Stomach (tissue), 8 donors: ENCODE measurements at regions not wholly inside any gene's neighbourhood (a gene's known extent, or its start where the extent isn't known, plus 50 kb on each side); places are given as distances from the start of the nearest gene placed in this dataset.
A peak's percentile ranks its signal among the peaks of the same experiment; 100 is the strongest.

Experiments used
- DNase-seq, 2 donors: peaks; one replicate each; pipeline versions ENCODE4 v3.0.0 to v3.0.0-alpha.2; 2013 to 2019
- H3K27ac ChIP-seq, 5 donors: fragments of 200-600 bp in 4 of 5; sonication (generic) in 4 of 5; one replicate each; pipeline ENCODE4 v1.5.1; 2013 to 2019; ENCODE audit warnings: mild to moderate bottlenecking in 1 of 5, moderate library complexity in 1 of 5
- H3K27me3 ChIP-seq, 3 donors: fragments of 200-600 bp; sonication (generic); one replicate each; pipeline ENCODE4 v1.5.1; 2017 to 2019; ENCODE audit warnings: mixed run types in 1 of 3
- H3K36me3 ChIP-seq, 4 donors: fragments of 200-600 bp; sonication (generic); 1 replicate in 3 of 4; 2 replicates in 1 of 4; pipeline ENCODE4 v1.5.1; 2016 to 2019
- H3K4me1 ChIP-seq, 4 donors: fragments of 200-600 bp; sonication (generic); one replicate each; pipeline ENCODE4 v1.5.1; 2016 to 2019
- H3K4me3 ChIP-seq, 4 donors: fragments of 200-600 bp; sonication (generic) in 3 of 4; one replicate each; pipeline ENCODE4 v1.5.1; 2016 to 2019; ENCODE audit warnings: mild to moderate bottlenecking in 1 of 4
- H3K9me3 ChIP-seq, 4 donors: fragments of 200-600 bp; sonication (generic); one replicate each; pipeline ENCODE4 v1.5.1; 2016 to 2019
- CTCF ChIP-seq, 7 experiments: fragments of 450-650 bp in 4 of 7; fragments of 200-600 bp in 3 of 7; sonication (generic) in 3 of 7; IDR thresholded peaks; one replicate each; pipeline ENCODE4 v1.5.1; 2016 to 2019; ENCODE audit warnings: antibody characterized with exemption in 7 of 7, control low read depth in 2 of 7, mild to moderate bottlenecking in 1 of 7
- EP300 ChIP-seq: sonication (generic); formaldehyde crosslinking; IDR thresholded peaks from one replicate; pipeline ENCODE4 v1.6.1; 2017; ENCODE audit warnings: antibody characterized with exemption
- POLR2A ChIP-seq, 4 donors: fragments of 450-650 bp; IDR thresholded peaks; one replicate each; pipeline ENCODE4 v1.6.1; 2016; ENCODE audit warnings: antibody characterized with exemption in 4 of 4, control low read depth in 2 of 4, mild to moderate bottlenecking in 1 of 4, moderate library complexity in 1 of 4
- POLR2AphosphoS5 ChIP-seq, 3 donors: sonication (generic); formaldehyde crosslinking; IDR thresholded peaks; one replicate each; pipeline ENCODE4 v1.6.1; 2016; ENCODE audit warnings: antibody characterized with exemption in 3 of 3
- WGBS, 5 donors: extraction: QIAGEN DNeasy Blood & Tissue Kit in 3 of 5; methylation state at CpG; one replicate each; pipeline versions ENCODE4 v1.1.5 to v1.1.7; 2013 to 2018; 5-methylcytosine and 5-hydroxymethylcytosine counted together
- intact Hi-C: fragments of 100-400 bp; cut with DNase I; formaldehyde crosslinking; loops from one replicate; pipeline ENCODE4 v1.15.1; 2023; ENCODE audit warnings: low total_unique reads
- donor health status: healthy with polysubstance abuse.
- donor health status: Bipolar disorder and iron deficiency.
- donor health status: healthy.

DNA sequence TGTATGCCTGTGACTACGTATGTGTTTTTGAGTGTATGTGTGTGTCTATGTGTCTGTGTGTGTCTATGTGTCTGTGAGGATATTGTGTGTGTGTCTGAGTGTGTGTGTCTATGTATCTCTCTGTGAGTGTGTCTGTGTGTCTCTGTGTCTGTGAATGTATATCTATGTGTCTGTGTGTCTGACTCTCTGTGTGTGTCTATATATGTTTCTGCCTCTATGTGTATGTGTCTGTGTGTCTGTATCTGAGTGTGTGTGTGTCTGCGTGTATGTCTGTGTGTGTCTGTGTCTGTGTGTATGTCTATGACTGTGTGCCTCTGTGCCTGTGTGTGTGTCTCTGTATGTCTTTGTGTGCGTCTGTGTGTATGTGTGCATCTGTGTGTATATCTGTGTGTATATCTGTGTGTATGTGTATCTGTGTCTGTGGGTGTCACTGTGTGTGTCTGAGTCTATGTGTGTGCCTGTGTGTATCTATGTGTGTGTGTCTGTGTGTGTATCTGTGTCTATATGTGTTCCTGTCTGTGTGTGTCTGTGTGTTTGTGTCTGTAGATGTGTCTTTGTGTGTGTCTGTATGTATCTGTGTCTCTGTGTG lies 172.7 kb downstream of the MYCN start:
- intact Hi-C loops, result no loop called here
- 66 to 89% (median 83%) methylated on average over 3 of the region's 3 CpGs for WGBS, 5 donors
- no peak overlapping the region for H3K27ac ChIP-seq
- no peaks in the 10 kb centered on the region for H3K9me3 ChIP-seq
- peaks cover 0 to 12% (median 3%) of the 10 kb centered on the region in 4 donors for H3K4me1 ChIP-seq
- no peak overlapping the region for H3K4me3 ChIP-seq
- TF ChIP-seq POLR2A (IDR thresholded peaks at IDR 0.05), result peak in 1 of 4 donors; percentile 63
- TF ChIP-seq EP300, result no peak
- no peak for TF ChIP-seq POLR2AphosphoS5 (IDR thresholded peaks at IDR 0.05)
- no peak for DNase-seq
- no peaks in the 10 kb centered on the region for H3K36me3 ChIP-seq
- no peaks in the 10 kb centered on the region for H3K27me3 ChIP-seq

GRCh38 chr2:16112251-16112971 lies 172.1 kb downstream of the MYCN start:
- 77 to 91% (median 87%) methylated on average over 7 of the region's 7 CpGs for WGBS, 5 donors

DNA sequence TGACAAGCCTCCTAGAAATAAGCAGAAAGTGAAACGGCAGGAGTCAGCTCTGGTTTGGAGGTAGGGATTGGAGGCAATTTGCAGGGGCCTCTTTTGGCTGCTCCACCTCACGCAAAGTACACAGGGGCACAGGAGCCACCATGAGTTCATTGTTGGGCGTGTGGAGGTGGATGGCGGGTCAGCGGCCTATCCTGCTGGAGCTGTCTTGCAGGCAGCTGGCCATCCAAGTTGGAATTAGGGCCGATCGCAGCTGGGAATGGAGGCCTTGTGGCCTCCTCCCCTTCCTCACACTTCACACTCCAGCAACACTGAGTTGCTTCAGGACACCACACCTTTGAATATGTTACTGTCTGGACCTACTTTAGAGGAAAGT lies 171.5 kb downstream of the MYCN start:
- Histone ChIP-seq H3K9me3 (no peaks in the 10 kb centered on the region), H3K27ac (no peak overlapping the region), H3K4me1 (peaks cover 0 to 12% (median 3%) of the 10 kb centered on the region in 4 donors), H3K36me3 (no peaks in the 10 kb centered on the region), H3K4me3 (no peak overlapping the region), H3K27me3 (no peaks in the 10 kb centered on the region)
- TF ChIP-seq EP300, result no peak
- TF ChIP-seq CTCF (IDR thresholded peaks at IDR 0.05), result no peak
- TF ChIP-seq POLR2A (IDR thresholded peaks at IDR 0.05), result no peak
- TF ChIP-seq POLR2AphosphoS5 (IDR thresholded peaks at IDR 0.05), result no peak
- DNase-seq, result no peak
- intact Hi-C loops, result no loop called here
- 90 to 97% (median 96%) methylated on average over 7 of the region's 7 CpGs for WGBS, 5 donors

More at GRCh38 chr2:16112251-16112971, 172.1 kb downstream of the MYCN start:
- Histone ChIP-seq H3K27ac (no peak overlapping the region), H3K4me3 (no peak overlapping the region), H3K4me1 (peaks cover 0 to 12% (median 3%) of the 10 kb centered on the region in 4 donors), H3K27me3 (no peaks in the 10 kb centered on the region), H3K9me3 (no peaks in the 10 kb centered on the region), H3K36me3 (no peaks in the 10 kb centered on the region)
- no peak for DNase-seq
- intact Hi-C loops, result no loop called here
- TF ChIP-seq EP300, result no peak
- no peak for TF ChIP-seq POLR2AphosphoS5 (IDR thresholded peaks at IDR 0.05)
- no peak for TF ChIP-seq POLR2A (IDR thresholded peaks at IDR 0.05)
- no peak for TF ChIP-seq CTCF (IDR thresholded peaks at IDR 0.05)

GRCh38 chr2:16109821-16110310 lies 169.5 kb downstream of the MYCN start:
- no peak overlapping the region for H3K4me3 ChIP-seq
- no peaks in the 10 kb centered on the region for H3K27me3 ChIP-seq
- TF ChIP-seq CTCF (IDR thresholded peaks at IDR 0.05), result no peak
- TF ChIP-seq POLR2A (IDR thresholded peaks at IDR 0.05), result no peak
- no peak for TF ChIP-seq POLR2AphosphoS5 (IDR thresholded peaks at IDR 0.05)
- no peak for TF ChIP-seq EP300
- intact Hi-C loops, result no loop called here
- H3K36me3 ChIP-seq, result no peaks in the 10 kb centered on the region
- DNase-seq, result no peak
- 79 to 92% (median 88%) methylated on average over 6 of the region's 6 CpGs for WGBS, 5 donors
- H3K4me1 ChIP-seq, result peaks cover 4 to 16% (median 10%) of the 10 kb centered on the region in 4 donors
- H3K9me3 ChIP-seq, result no peaks in the 10 kb centered on the region
- no peak overlapping the region for H3K27ac ChIP-seq
